ENCODE measurements at regions not wholly inside any gene's neighbourhood (a gene's known extent, or its start where the extent isn't known, plus 50 kb on each side); places are given as distances from the start of the nearest gene placed in this dataset.

DNA sequence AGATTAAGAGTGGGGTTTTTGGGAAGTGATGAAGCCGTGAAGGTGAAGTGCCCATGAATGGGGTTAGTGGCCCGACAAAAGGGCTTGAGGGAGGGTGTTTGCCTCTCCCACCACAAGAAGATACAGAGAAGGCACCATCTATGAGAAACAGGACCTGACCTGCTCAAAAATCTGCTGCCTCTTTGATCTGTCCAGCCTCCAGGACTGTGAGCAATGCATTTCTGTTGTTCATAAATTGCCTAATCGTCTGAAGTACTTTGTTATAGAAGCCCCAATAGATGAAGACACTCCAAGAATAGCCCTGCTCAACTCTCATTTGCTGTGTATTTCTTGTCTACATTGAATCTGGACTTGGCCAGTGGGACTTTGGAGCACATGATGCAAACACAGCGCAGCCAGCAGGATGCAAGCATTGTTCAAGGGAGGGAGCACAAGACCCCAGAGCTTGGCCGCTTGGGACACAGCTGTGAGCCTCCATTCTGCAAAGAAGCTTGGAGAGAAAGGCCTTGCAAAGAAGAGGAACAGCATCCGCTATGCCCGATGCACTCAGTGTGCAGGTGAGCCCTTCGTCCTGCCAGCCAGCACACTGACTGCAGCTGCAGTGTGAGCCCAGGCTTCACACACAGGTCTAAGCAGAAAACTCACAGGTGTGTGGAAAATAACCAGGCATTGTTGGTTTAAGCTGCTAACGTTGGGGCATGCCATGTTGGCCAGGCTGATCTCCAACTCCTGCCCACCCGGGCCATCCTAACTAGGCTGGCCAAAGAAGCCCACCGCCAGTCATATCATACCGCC, 73.2 kb upstream of the KLF6 start:
- 79 to 81% methylated on average over 12 of the region's 12 CpGs for WGBS, 2 donors

GRCh38 chr10:3857318-3857717, 72.3 kb upstream of the KLF6 start:
- Histone ChIP-seq H3K9me3 (no peaks in the 10 kb centered on the region), H3K4me3 (replicated peaks in 1 of 3) (no peak overlapping the region), H3K4me1 (peaks cover 12 to 36% of the 10 kb centered on the region in 2 donors), H3K27me3 (no peaks in the 10 kb centered on the region), H3K27ac (no peak overlapping the region), H3K36me3 (no peaks in the 10 kb centered on the region)
- no peak for DNase-seq
- intact Hi-C loops (cut with DNase I): loop anchor here (10.0 kb wide), 1 partner anchor 73 kb away; the partner anchor contains the start of gene KLF6
- WGBS, 2 donors: 80 to 86% methylated on average over 8 of the region's 8 CpGs
- TF ChIP-seq CTCF (IDR thresholded peaks at IDR 0.05) (no peak), POLR2A (IDR thresholded peaks at IDR 0.05) (no peak)

More for the DNA sequence above, 73.2 kb upstream of the KLF6 start:
- peaks cover 5 to 27% of the 10 kb centered on the region in 2 donors for H3K4me1 ChIP-seq
- no peak overlapping the region for H3K4me3 ChIP-seq (replicated peaks in 1 of 3)
- intact Hi-C loops (cut with DNase I): loop anchor here (10.0 kb wide), 1 partner anchor 73 kb away; the partner anchor contains the start of gene KLF6
- no peaks in the 10 kb centered on the region for H3K9me3 ChIP-seq
- no peaks in the 10 kb centered on the region for H3K27me3 ChIP-seq
- DNase-seq: no peak
- no peaks in the 10 kb centered on the region for H3K36me3 ChIP-seq
- H3K27ac ChIP-seq: peak overlapping the region in 1 of 3 donors; percentile 40
- no peak for TF ChIP-seq POLR2A (IDR thresholded peaks at IDR 0.05)
- no peak for TF ChIP-seq CTCF (IDR thresholded peaks at IDR 0.05)

- 82 to 92% methylated on average over 7 of the region's 7 CpGs for WGBS, 2 donors
Observed at GRCh38 chr10:3856593-3856992, 71.6 kb upstream of the KLF6 start.

GRCh38 chr10:3853547-3854303, 68.7 kb upstream of the KLF6 start:
- WGBS, 2 donors: 56 to 61% methylated on average over 11 of the region's 11 CpGs
- intact Hi-C loops (cut with DNase I): loop anchor here (10.0 kb wide), 1 partner anchor 69 kb away; the partner anchor contains the start of gene KLF6

More at GRCh38 chr10:3856593-3856992, 71.6 kb upstream of the KLF6 start:
- Histone ChIP-seq H3K4me1 (peaks cover 17 to 41% of the 10 kb centered on the region in 2 donors), H3K27me3 (no peaks in the 10 kb centered on the region), H3K4me3 (replicated peaks in 1 of 3) (no peak overlapping the region), H3K36me3 (no peaks in the 10 kb centered on the region), H3K27ac (no peak overlapping the region), H3K9me3 (no peaks in the 10 kb centered on the region)
- no peak for DNase-seq
- intact Hi-C loops (cut with DNase I): loop anchor here (10.0 kb wide), 1 partner anchor 72 kb away; the partner anchor contains the start of gene KLF6
- TF ChIP-seq CTCF (IDR thresholded peaks at IDR 0.05) (no peak), POLR2A (IDR thresholded peaks at IDR 0.05) (no peak)

More at GRCh38 chr10:3853547-3854303, 68.7 kb upstream of the KLF6 start:
- no peak for TF ChIP-seq CTCF (IDR thresholded peaks at IDR 0.05)
- peak in 1 of 2 donors; percentile 81 for TF ChIP-seq POLR2A (IDR thresholded peaks at IDR 0.05)
- Histone ChIP-seq H3K27ac (peak overlapping the region; percentile 94 to 100 (median 97)), H3K9me3 (no peaks in the 10 kb centered on the region), H3K4me3 (replicated peaks in 1 of 3) (no peak overlapping the region), H3K36me3 (no peaks in the 10 kb centered on the region), H3K27me3 (no peaks in the 10 kb centered on the region), H3K4me1 (peaks cover 14 to 35% of the 10 kb centered on the region in 2 donors)
- peak; percentile 85 to 90 for DNase-seq

All from thyroid gland (tissue), 4 donors.